ENCODE measurements at regions not wholly inside any gene's neighbourhood (a gene's known extent, or its start where the extent isn't known, plus 50 kb on each side); places are given as distances from the start of the nearest gene placed in this dataset.

DNA sequence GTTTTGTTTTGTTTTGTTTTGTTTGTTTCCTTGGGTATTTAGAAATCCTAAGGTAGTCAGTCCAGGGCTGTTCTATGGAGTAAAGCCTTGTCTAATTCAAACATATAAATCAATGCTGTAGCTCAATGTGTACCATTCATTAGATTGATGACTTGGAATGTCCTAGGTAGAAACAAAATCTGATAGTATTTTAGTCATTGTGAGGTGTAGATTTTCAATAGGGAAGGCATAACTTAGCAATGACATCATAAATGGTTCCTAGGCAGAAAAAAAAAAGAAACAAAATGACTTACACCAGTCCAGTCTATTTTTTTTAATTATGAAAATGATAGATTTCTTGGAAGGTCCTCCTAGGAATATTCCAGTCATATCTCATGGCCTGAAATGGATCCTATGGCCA lies 189.9 kb downstream of the SPRY2 start:
- H3K9me3 ChIP-seq, result no peaks in the 10 kb centered on the region
- H3K36me3 ChIP-seq, result no peaks in the 10 kb centered on the region
- no peak for ATAC-seq (ENCODE audit: low FRiP score in 2 of 2)
- H3K27ac ChIP-seq, result no peak overlapping the region
- H3K27me3 ChIP-seq, result no peaks in the 10 kb centered on the region
- no peak for DNase-seq
- no peaks in the 10 kb centered on the region for H3K4me1 ChIP-seq
- H3K4me3 ChIP-seq, result no peak overlapping the region
- no peak for TF ChIP-seq EP300 (IDR thresholded peaks at IDR 0.05)
- TF ChIP-seq POLR2A (IDR thresholded peaks at IDR 0.05), result no peak
- TF ChIP-seq POLR2AphosphoS5 (IDR thresholded peaks at IDR 0.05), result no peak
- TF ChIP-seq, protein P1, sequence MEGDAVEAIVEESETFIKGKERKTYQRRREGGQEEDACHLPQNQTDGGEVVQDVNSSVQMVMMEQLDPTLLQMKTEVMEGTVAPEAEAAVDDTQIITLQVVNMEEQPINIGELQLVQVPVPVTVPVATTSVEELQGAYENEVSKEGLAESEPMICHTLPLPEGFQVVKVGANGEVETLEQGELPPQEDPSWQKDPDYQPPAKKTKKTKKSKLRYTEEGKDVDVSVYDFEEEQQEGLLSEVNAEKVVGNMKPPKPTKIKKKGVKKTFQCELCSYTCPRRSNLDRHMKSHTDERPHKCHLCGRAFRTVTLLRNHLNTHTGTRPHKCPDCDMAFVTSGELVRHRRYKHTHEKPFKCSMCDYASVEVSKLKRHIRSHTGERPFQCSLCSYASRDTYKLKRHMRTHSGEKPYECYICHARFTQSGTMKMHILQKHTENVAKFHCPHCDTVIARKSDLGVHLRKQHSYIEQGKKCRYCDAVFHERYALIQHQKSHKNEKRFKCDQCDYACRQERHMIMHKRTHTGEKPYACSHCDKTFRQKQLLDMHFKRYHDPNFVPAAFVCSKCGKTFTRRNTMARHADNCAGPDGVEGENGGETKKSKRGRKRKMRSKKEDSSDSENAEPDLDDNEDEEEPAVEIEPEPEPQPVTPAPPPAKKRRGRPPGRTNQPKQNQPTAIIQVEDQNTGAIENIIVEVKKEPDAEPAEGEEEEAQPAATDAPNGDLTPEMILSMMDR (IDR thresholded peaks at IDR 0.05), result no peak

DNA sequence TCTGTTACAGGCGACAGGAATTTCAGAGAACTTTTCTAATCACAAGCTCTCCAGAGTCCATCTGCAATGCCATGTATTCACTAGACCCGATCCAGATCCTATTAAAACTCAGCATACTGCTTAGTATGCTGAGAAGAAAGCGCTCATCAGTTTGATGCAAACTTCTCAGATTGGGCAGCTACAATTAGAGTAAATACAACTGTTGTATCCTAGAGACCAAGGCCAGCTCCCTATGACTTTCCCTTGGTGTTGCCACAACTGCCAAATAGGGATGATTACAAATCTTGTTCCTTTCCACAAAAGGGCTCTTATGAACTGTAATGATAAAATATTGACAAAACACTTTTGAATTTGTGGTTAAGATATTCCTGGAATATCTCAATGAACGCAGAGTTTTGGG lies 191.2 kb downstream of the SPRY2 start:
- DNase-seq, result no peak
- 83 to 86% methylated on average over 4 of the region's 4 CpGs for WGBS, 2 donors
- H3K4me1 ChIP-seq, result peaks cover 0 to 6% (median 0%) of the 10 kb centered on the region in 4 donors

DNA sequence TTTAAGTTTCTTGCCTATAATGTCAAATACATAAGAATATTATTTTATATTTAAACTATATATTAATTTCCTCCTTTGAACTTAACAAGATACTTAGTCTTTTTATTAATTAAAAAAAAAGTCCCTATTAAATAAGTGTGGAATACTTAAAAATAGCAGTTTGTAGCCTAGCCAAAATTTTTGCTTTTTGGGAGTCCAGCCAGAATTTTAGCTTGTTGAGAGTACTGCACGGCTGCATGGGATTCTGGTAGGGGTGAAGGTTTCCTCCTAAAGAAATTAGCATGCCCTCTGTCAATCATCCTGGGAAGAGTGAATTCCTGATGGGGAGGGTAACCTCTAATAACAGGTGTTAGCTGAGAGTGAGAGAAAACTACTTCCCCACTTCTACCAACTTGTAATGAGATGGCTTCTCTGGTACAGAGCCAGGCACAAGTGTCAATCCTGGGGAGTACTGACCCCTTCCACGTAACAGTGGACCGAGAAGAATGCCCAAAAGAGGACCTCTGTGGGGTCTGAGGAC lies 195.7 kb downstream of the SPRY2 start:
- Histone ChIP-seq H3K36me3 (no peaks in the 10 kb centered on the region), H3K9me3 (no peaks in the 10 kb centered on the region), H3K27me3 (no peaks in the 10 kb centered on the region), H3K4me1 (peaks cover 0 to 14% (median 7%) of the 10 kb centered on the region in 4 donors), H3K4me3 (no peak overlapping the region), H3K27ac (no peak overlapping the region)
- ATAC-seq (ENCODE audit: low FRiP score in 2 of 2), result no peak
- DNase-seq, result no peak
- TF ChIP-seq POLR2AphosphoS5 (IDR thresholded peaks at IDR 0.05) (no peak), EP300 (IDR thresholded peaks at IDR 0.05) (no peak), POLR2A (IDR thresholded peaks at IDR 0.05) (no peak)
- TF ChIP-seq, protein P1 (IDR thresholded peaks at IDR 0.05), result no peak
- WGBS, 2 donors, result 50 to 76% methylated on average over 3 of the region's 3 CpGs

More for the DNA sequence above, 191.2 kb downstream of the SPRY2 start:
- Histone ChIP-seq H3K4me3 (no peak overlapping the region), H3K27ac (no peak overlapping the region), H3K9me3 (no peaks in the 10 kb centered on the region), H3K36me3 (no peaks in the 10 kb centered on the region), H3K27me3 (no peaks in the 10 kb centered on the region)
- ATAC-seq (ENCODE audit: low FRiP score in 2 of 2), result no peak
- no peak for TF ChIP-seq POLR2AphosphoS5 (IDR thresholded peaks at IDR 0.05)
- TF ChIP-seq POLR2A (IDR thresholded peaks at IDR 0.05), result no peak
- no peak for TF ChIP-seq EP300 (IDR thresholded peaks at IDR 0.05)
- TF ChIP-seq, protein P1 (IDR thresholded peaks at IDR 0.05), result no peak

DNA sequence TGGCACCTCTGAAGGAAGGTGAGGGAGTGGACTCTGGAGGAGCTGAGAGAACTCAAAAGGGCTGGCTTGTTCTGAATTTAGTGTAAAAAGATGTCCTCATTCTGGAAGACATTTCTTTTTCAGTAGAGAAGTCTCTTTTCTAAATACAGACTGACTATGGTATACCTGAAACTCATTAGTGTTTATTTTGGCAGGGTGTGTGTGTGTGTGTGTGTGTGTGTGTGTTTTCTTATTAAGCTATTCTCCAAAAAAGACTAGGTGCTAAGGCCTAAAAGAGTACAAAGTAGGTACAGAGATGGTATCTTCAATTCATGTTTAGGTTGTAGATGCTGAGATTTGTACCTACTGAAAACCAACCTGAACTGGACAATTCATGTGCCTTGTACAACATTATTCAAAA lies 196.4 kb downstream of the SPRY2 start:
- Histone ChIP-seq H3K4me3 (no peak overlapping the region), H3K36me3 (no peaks in the 10 kb centered on the region), H3K27ac (no peak overlapping the region), H3K9me3 (no peaks in the 10 kb centered on the region), H3K4me1 (peaks cover 0 to 14% (median 7%) of the 10 kb centered on the region in 4 donors), H3K27me3 (no peaks in the 10 kb centered on the region)
- TF ChIP-seq POLR2A (IDR thresholded peaks at IDR 0.05), result no peak
- TF ChIP-seq, protein P1 (IDR thresholded peaks at IDR 0.05), result no peak
- TF ChIP-seq POLR2AphosphoS5 (IDR thresholded peaks at IDR 0.05), result no peak
- no peak for TF ChIP-seq EP300 (IDR thresholded peaks at IDR 0.05)
- no peak for ATAC-seq (ENCODE audit: low FRiP score in 2 of 2)
- no peak for DNase-seq

DNA sequence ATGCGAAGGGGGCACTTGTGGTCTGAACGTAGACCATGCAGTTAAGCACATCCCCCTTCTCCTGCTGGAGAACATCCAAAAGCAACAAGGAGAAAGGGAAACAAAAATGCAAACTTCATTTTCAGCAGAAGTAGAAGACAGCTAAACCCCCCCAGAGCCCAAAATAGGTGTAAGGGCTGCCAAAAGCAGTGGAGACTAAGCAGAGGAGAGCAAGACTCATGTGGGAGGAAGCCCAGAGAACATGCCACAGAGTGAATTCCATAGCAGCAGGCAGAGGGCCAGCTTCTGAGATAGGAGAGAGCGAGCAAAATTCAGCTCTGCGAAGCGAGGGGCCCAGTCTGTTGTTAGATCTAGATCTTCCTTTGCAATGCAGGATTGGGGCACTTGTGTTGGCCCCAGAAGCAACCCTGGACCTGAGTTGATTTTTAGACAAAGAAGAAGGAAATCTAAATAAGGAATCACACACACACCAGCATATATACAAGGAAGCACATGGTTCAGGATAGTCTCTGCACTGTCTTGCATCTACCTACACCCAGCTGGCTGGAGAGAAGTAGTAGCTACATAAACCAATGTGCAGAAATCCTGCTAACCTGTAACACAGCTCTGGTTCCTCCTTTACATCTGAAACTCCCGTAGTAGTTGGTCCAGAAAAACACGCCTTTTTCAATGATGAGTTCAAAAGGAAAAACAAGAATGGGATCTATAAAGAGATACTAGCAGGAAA lies 199.6 kb downstream of the SPRY2 start:
- Histone ChIP-seq H3K4me3 (no peak overlapping the region), H3K27me3 (no peaks in the 10 kb centered on the region), H3K36me3 (no peaks in the 10 kb centered on the region), H3K27ac (no peak overlapping the region), H3K4me1 (peaks cover 0 to 14% (median 7%) of the 10 kb centered on the region in 4 donors), H3K9me3 (no peaks in the 10 kb centered on the region)
- WGBS, 2 donors, result 47 to 72% methylated on average over 7 of the region's 7 CpGs
- ATAC-seq (ENCODE audit: low FRiP score in 2 of 2), result peak; percentile 63 to 72
- DNase-seq, result peak in 1 of 2 donors; percentile 23
- no peak for TF ChIP-seq EP300 (IDR thresholded peaks at IDR 0.05)
- no peak for TF ChIP-seq POLR2A (IDR thresholded peaks at IDR 0.05)
- TF ChIP-seq POLR2AphosphoS5 (IDR thresholded peaks at IDR 0.05), result no peak
- TF ChIP-seq, protein P1 (IDR thresholded peaks at IDR 0.05), result no peak
